RWPE1 (cell line): ENCODE measurements at regions not wholly inside any gene's neighbourhood (a gene's known extent, or its start where the extent isn't known, plus 50 kb on each side); places are given as distances from the start of the nearest gene placed in this dataset.
"Not testable (repeated sequence)": the region's sequence is repeated elsewhere in the genome, so short reads cannot be mapped to it uniquely, and the experiment has no call there.

Source experiments
- CTCF ChIA-PET: fragments of 350-600 bp; sonication (Branson Sonifier 250); formaldehyde crosslinking; extraction: SDS; loops from one replicate; lab custom pipeline; 2021; lab: Yijun Ruan, JAX
- POLR2A ChIA-PET: fragments of 400-600 bp; formaldehyde crosslinking; extraction: SDS; loops from one replicate; lab custom pipeline; 2020; ENCODE audit warnings: antibody characterized with exemption; ENCODE audit not compliant: low non-redundant PET; lab: Yijun Ruan, JAX
- DNase-seq: peaks from one replicate; pipeline ENCODE4 v3.0.0; 2012; ENCODE audit warnings: low spot score
- H3K27ac ChIP-seq: fragments of 450-650 bp; 2 replicates; pipeline ENCODE4 v1.5.1; 2017
- CTCF ChIP-seq: fragments of 450-650 bp; conservative IDR thresholded peaks from 2 replicates; pipeline ENCODE4 v1.5.1; 2017; ENCODE audit warnings: low read depth, mild to moderate bottlenecking

- H3K27ac ChIP-seq: no peak overlapping the region
- peak; percentile 12 for DNase-seq
- CTCF ChIA-PET: no interaction called here
- POLR2A ChIA-PET: no interaction called here
- TF ChIP-seq CTCF: no peak
Observed at GRCh38 chrX:144006811-144007210, 122.9 kb downstream of the UBE2NL start.

GRCh38 chrX:144040793-144041192 lies 156.9 kb downstream of the UBE2NL start:
- H3K27ac ChIP-seq: no peak overlapping the region
- DNase-seq: no peak
- ChIA-PET CTCF (no interaction called here), POLR2A (no interaction called here)
- TF ChIP-seq CTCF: no peak

GRCh38 chrX:144042271-144042670 lies 158.4 kb downstream of the UBE2NL start:
- no peak for DNase-seq
- CTCF ChIA-PET: interaction anchor here (0.7 kb wide), 1 partner anchor 1165 kb away, joined by 3 read pairs; no protein-coding TSS in a partner anchor
- POLR2A ChIA-PET: no interaction called here
- no peak overlapping the region for H3K27ac ChIP-seq
- TF ChIP-seq CTCF: no peak

- ChIA-PET POLR2A (no interaction called here), CTCF (no interaction called here)
- DNase-seq: no peak
Observed at GRCh38 chrX:144075432-144075831, 191.6 kb downstream of the UBE2NL start.

GRCh38 chrX:144082237-144082636 lies 198.4 kb downstream of the UBE2NL start:
- not testable (repeated sequence) for H3K27ac ChIP-seq

More at GRCh38 chrX:144075432-144075831, 191.6 kb downstream of the UBE2NL start:
- no peak for TF ChIP-seq CTCF
- H3K27ac ChIP-seq: no peak overlapping the region

GRCh38 chrX:144089674-144090073 lies 205.8 kb downstream of the UBE2NL start:
- DNase-seq, H3K27ac ChIP-seq, POLR2A ChIA-PET, CTCF ChIA-PET: not testable (repeated sequence)

More at GRCh38 chrX:144082237-144082636, 198.4 kb downstream of the UBE2NL start:
- CTCF ChIA-PET, POLR2A ChIA-PET, DNase-seq: not testable (repeated sequence)

GRCh38 chrX:144092116-144092515 lies 208.2 kb downstream of the UBE2NL start:
- H3K27ac ChIP-seq, POLR2A ChIA-PET, CTCF ChIA-PET, DNase-seq: not testable (repeated sequence)

GRCh38 chrX:144119490-144119889 lies 235.6 kb downstream of the UBE2NL start:
- DNase-seq, POLR2A ChIA-PET, CTCF ChIA-PET, H3K27ac ChIP-seq: not testable (repeated sequence)

GRCh38 chrX:144121566-144121965 lies 237.7 kb downstream of the UBE2NL start:
- POLR2A ChIA-PET, H3K27ac ChIP-seq, CTCF ChIA-PET, DNase-seq: not testable (repeated sequence)

GRCh38 chrX:144127570-144128169 lies 243.8 kb downstream of the UBE2NL start:
- POLR2A ChIA-PET, DNase-seq, CTCF ChIA-PET, H3K27ac ChIP-seq: not testable (repeated sequence)

- H3K27ac ChIP-seq, CTCF ChIA-PET, POLR2A ChIA-PET, DNase-seq: not testable (repeated sequence)
Observed at GRCh38 chrX:144129511-144129910, 245.6 kb downstream of the UBE2NL start.

GRCh38 chrX:144130507-144130906 lies 246.6 kb downstream of the UBE2NL start:
- H3K27ac ChIP-seq, CTCF ChIA-PET, DNase-seq, POLR2A ChIA-PET: not testable (repeated sequence)

- H3K27ac ChIP-seq, CTCF ChIA-PET, POLR2A ChIA-PET, DNase-seq: not testable (repeated sequence)
Observed at GRCh38 chrX:144131080-144131479, 247.2 kb downstream of the UBE2NL start.
